Heart left ventricle (tissue), 16 donors: ENCODE measurements at regions not wholly inside any gene's neighbourhood (a gene's known extent, or its start where the extent isn't known, plus 50 kb on each side); places are given as distances from the start of the nearest gene placed in this dataset.

Experiments
- ATAC-seq, 4 donors: fragments of 200-7000 bp; cut with Tn5 transposase; one replicate each; pipeline ENCODE4 v1.9.1; 2020 to 2022; ENCODE audit warnings: moderate library complexity in 4 of 4, mild to moderate bottlenecking in 3 of 4, moderate number of reproducible peaks in 1 of 4
- DNase-seq, 5 donors: peaks; one replicate each; pipeline ENCODE4 v3.0.0-alpha.2; 2020
- H3K27ac ChIP-seq, 12 donors: fragments of 200-600 bp; sonication (generic) in 4 of 12; one replicate each; pipeline versions ENCODE4 v1.5.0 to v1.8.0; 2016 to 2022; ENCODE audit warnings: mild to moderate bottlenecking in 2 of 12
- H3K27me3 ChIP-seq, 9 donors: fragments of 200-600 bp; sonication (generic) in 2 of 9; one replicate each; pipeline versions ENCODE4 v1.5.1 to v1.8.0; 2016 to 2022; ENCODE audit warnings: mild to moderate bottlenecking in 3 of 9
- H3K36me3 ChIP-seq, 9 donors: fragments of 200-600 bp; sonication (generic) in 2 of 9; one replicate each; pipeline versions ENCODE4 v1.5.0 to v1.8.0; 2018 to 2022; ENCODE audit warnings: mild to moderate bottlenecking in 2 of 9
- H3K4me1 ChIP-seq, 12 donors: fragments of 200-600 bp; sonication (generic) in 4 of 12; one replicate each; pipeline versions ENCODE4 v1.5.0 to v1.8.0; 2016 to 2022; ENCODE audit warnings: mild to moderate bottlenecking in 3 of 12
- H3K4me3 ChIP-seq, 12 donors: fragments of 200-600 bp; sonication (generic) in 4 of 12; one replicate each; pipeline versions ENCODE4 v1.5.0 to v1.8.0; 2017 to 2022; ENCODE audit warnings: mild to moderate bottlenecking in 9 of 12, moderate library complexity in 4 of 12
- H3K9me3 ChIP-seq, 12 donors: fragments of 200-600 bp; sonication (generic) in 4 of 12; one replicate each; pipeline versions ENCODE4 v1.5.0 to v1.8.0; 2016 to 2022; ENCODE audit warnings: mild to moderate bottlenecking in 1 of 12
- POLR2A ChIP-seq, 2 donors: fragments of 450-650 bp; IDR thresholded peaks; one replicate each; pipeline ENCODE4 v1.6.1; 2017; ENCODE audit warnings: antibody characterized with exemption in 2 of 2, mild to moderate bottlenecking in 2 of 2, moderate library complexity in 2 of 2
- WGBS, 4 donors: extraction: QIAGEN DNeasy Blood & Tissue Kit in 2 of 4; methylation state at CpG; one replicate each; pipeline versions ENCODE4 v1.1.5 to v1.1.7; 2013 to 2018; 5-methylcytosine and 5-hydroxymethylcytosine counted together
- intact Hi-C, 10 donors: fragments of 100-400 bp; cut with DNase I; formaldehyde crosslinking; loops; one replicate each; pipeline versions ENCODE4 v1.11.1 to v1.14.2; 2022
- TF ChIP-seq, protein P1 (sequence below), 12 donors: fragments of 200-600 bp; sonication (generic) in 4 of 12; IDR thresholded peaks; one replicate each; pipeline versions ENCODE4 v1.5.0 to v1.8.0; 2018 to 2022; ENCODE audit warnings: antibody characterized with exemption in 12 of 12, mild to moderate bottlenecking in 5 of 12
- donor health status: ischemic (EF 13 %, LVEDD 7.1; RV severe dilation, severe dysfunction).
- donor health status: healthy with polysubstance abuse.
- donor health status: DM: no; HTN: yes; CAD: no.
- donor health status: DM: no; HTN: no; CAD: no.
- donor health status: ischemic (EF 25% LVEDD 6.9; RV normal size, moderate dysfunction).
- donor health status: ischemic (EF 25% LVEDD 5.7; RV mildly dilated, moderate dysfunction).
- donor health status: healthy.
- donor health status: DM: yes; HTN: yes; CAD: no.
- donor health status: ischemic (EF 35%, LVEDD 5.7; RV mildly dilated, moderate dysfunction).
- donor health status: nonischemic (EF 11% LVEDD 7.7; RV severe dilation, severe dysfunction).
- donor health status: DM: yes; HTN: yes; CAD: no.
- donor health status: PGD.
- donor health status: ischemic (EF 29% LVEDD 5.4; RV normal size, mild dysfunction).
- donor health status: nonischemic (EF 23%, LVEDD 6.1; RV moderate dilation, normal function).

DNA sequence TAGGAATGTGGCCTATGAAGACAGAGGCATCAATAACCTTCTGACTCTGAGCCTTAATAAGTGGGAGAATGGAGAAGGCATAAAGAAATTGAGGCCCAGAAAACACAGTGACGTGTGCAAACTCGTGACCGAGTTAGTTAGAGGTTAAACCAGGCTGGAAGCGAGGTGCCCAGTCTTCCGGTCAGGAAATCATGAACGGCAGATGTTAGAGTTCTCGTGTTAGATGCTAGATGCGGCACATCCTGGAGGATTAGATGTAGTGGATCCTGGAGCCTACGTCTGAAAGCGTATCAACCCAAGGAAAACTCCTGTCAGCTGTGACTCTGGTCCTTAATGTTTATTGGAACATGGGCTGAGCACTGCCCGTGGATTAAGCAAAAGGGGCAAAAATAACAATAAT, 275.9 kb downstream of the TCF7L2 start:
- DNase-seq, result no peak
- ATAC-seq, result no peak
- TF ChIP-seq, protein P1, sequence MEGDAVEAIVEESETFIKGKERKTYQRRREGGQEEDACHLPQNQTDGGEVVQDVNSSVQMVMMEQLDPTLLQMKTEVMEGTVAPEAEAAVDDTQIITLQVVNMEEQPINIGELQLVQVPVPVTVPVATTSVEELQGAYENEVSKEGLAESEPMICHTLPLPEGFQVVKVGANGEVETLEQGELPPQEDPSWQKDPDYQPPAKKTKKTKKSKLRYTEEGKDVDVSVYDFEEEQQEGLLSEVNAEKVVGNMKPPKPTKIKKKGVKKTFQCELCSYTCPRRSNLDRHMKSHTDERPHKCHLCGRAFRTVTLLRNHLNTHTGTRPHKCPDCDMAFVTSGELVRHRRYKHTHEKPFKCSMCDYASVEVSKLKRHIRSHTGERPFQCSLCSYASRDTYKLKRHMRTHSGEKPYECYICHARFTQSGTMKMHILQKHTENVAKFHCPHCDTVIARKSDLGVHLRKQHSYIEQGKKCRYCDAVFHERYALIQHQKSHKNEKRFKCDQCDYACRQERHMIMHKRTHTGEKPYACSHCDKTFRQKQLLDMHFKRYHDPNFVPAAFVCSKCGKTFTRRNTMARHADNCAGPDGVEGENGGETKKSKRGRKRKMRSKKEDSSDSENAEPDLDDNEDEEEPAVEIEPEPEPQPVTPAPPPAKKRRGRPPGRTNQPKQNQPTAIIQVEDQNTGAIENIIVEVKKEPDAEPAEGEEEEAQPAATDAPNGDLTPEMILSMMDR (IDR thresholded peaks at IDR 0.05), result no peak
- no peak for TF ChIP-seq POLR2A (IDR thresholded peaks at IDR 0.05)
- WGBS, 4 donors, result 89 to 93% (median 92%) methylated on average over 11 of the region's 11 CpGs
- Histone ChIP-seq H3K27ac (no peak overlapping the region), H3K27me3 (peaks cover 0 to 7% (median 0%) of the 10 kb centered on the region in 9 donors), H3K4me1 (peaks cover 0 to 9% (median 0%) of the 10 kb centered on the region in 12 donors), H3K36me3 (no peaks in the 10 kb centered on the region), H3K4me3 (no peak overlapping the region), H3K9me3 (no peaks in the 10 kb centered on the region)
- intact Hi-C loops, result no loop called here

DNA sequence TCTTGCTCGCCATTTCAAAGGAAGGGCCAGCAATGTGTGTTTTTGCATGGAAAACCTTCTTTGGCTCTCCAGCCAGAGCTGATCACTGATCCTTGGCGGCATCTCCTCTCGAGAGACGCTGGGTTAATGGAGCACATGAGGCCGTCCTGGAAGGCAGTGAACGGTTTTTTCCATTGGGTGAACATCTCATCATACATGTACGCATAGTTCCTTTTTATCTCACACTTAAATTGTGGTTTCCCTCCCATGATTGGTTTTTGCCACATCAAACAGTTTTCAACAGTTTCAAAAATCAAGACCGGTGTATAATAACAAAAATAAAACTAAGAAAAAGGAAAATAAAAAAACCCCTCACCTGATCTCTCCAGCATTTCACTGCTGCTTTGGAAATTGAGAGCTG, 276.4 kb downstream of the TCF7L2 start:
- ATAC-seq (peak in 1 of 4 donors; percentile 49), DNase-seq (no peak)
- intact Hi-C loops, result no loop called here
- no peak overlapping the region for H3K4me3 ChIP-seq
- WGBS, 4 donors, result 82 to 89% (median 83%) methylated on average over 8 of the region's 8 CpGs
- peaks cover 0 to 9% (median 0%) of the 10 kb centered on the region in 12 donors for H3K4me1 ChIP-seq
- H3K27ac ChIP-seq, result peak overlapping the region in 1 of 12 donors; percentile 9
- no peaks in the 10 kb centered on the region for H3K9me3 ChIP-seq
- H3K27me3 ChIP-seq, result peaks cover 0 to 7% (median 0%) of the 10 kb centered on the region in 9 donors
- TF ChIP-seq, protein P1 (IDR thresholded peaks at IDR 0.05), result no peak
- TF ChIP-seq POLR2A (IDR thresholded peaks at IDR 0.05), result no peak
- no peaks in the 10 kb centered on the region for H3K36me3 ChIP-seq

DNA sequence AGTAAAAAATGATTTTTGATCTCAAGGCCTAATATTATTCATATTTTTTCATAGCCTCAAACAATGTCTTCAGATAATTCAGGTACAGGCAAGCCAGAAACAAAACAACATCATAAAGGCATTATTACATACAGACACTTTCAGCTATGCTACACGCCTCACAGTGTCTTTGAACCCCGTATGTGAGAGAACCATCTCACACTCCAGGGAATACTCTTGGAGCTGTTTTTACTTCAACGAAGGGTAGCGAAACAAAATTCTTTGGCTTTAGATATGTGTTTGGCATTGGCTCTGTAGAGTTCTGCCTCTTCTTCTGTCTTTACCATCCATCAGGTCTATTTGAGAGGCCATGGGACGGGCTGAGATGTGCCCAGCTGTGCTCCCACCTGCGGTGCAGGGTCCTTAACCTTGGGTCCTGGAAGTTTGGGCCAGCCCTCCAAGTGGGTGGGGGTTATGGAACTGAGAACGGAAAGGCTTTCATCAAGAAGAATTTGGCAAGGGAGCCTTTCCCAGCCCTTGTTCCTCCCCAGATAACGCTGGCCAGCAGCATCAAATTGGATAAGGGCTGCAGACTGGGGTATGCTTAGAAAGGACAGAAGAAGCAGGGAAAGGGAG, 276.9 kb downstream of the TCF7L2 start:
- 64 to 81% (median 73%) methylated on average over 8 of the region's 8 CpGs for WGBS, 4 donors
- H3K27me3 ChIP-seq, result peaks cover 0 to 7% (median 0%) of the 10 kb centered on the region in 9 donors

DNA sequence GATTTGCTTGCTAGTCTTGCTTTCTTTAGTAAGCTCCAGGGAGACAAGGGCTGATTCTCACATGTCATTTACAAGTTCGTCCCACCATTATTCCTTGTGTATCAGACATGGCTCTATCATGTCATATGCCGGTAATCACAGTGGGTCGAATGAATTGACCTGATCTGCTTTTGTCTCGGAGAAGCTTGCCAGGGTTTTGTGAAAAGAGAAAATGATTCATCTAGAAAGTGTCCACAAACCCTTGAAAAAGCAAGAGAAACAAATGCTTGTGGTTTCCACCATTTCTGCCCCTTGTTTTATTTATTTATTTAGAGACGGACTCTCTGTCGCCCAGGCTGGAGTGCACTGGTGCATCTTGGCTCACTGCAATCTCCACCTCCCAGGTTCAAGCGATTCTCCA, 278.5 kb downstream of the TCF7L2 start:
- Histone ChIP-seq H3K36me3 (no peaks in the 10 kb centered on the region), H3K9me3 (no peaks in the 10 kb centered on the region), H3K4me1 (peaks cover 0 to 9% (median 0%) of the 10 kb centered on the region in 12 donors), H3K27ac (no peak overlapping the region), H3K27me3 (peaks cover 0 to 7% (median 0%) of the 10 kb centered on the region in 9 donors), H3K4me3 (no peak overlapping the region)
- intact Hi-C loops, result no loop called here
- ATAC-seq (no peak), DNase-seq (no peak)
- TF ChIP-seq, protein P1 (IDR thresholded peaks at IDR 0.05), result no peak
- no peak for TF ChIP-seq POLR2A (IDR thresholded peaks at IDR 0.05)
- 88 to 93% (median 91%) methylated on average over 7 of the region's 7 CpGs for WGBS, 4 donors

More for the DNA sequence above, 276.9 kb downstream of the TCF7L2 start:
- no peaks in the 10 kb centered on the region for H3K36me3 ChIP-seq
- H3K27ac ChIP-seq, result peak overlapping the region in 1 of 12 donors; percentile 9
- TF ChIP-seq POLR2A (IDR thresholded peaks at IDR 0.05), result no peak
- TF ChIP-seq, protein P1 (IDR thresholded peaks at IDR 0.05), result no peak
- DNase-seq (no peak), ATAC-seq (no peak)
- H3K9me3 ChIP-seq, result no peaks in the 10 kb centered on the region
- no peak overlapping the region for H3K4me3 ChIP-seq
- H3K4me1 ChIP-seq, result peaks cover 0 to 9% (median 0%) of the 10 kb centered on the region in 12 donors
- intact Hi-C loops, result no loop called here
